ENCODE measurements at regions not wholly inside any gene's neighbourhood (a gene's known extent, or its start where the extent isn't known, plus 50 kb on each side); places are given as distances from the start of the nearest gene placed in this dataset.

GRCh38 chr3:158936530-158937113 is 134.8 kb downstream of the MFSD1 start:
- no peaks in the 10 kb centered on the region for H3K36me3 ChIP-seq (ENCODE audit: control insufficient read depth in 4 of 4, insufficient read depth in 4 of 4, low read length in 4 of 4)
- ATAC-seq (ENCODE audit: insufficient read depth, low FRiP score) = no peak
- no peak for TF ChIP-seq CTCF (IDR thresholded peaks at IDR 0.05; ENCODE audit: control extremely low read depth, extremely low read depth)
- no peak overlapping the region for H3K4me3 ChIP-seq
- no peak for DNase-seq
- 85 to 94% methylated on average over 12 of the region's 12 CpGs for WGBS, 2 donors
- H3K9ac ChIP-seq (ENCODE audit: insufficient read depth in 1 of 2, low read length in 2 of 2) = no peak overlapping the region
- H3K9me3 ChIP-seq (ENCODE audit: control insufficient read depth in 4 of 4, insufficient read depth in 3 of 4, low read length in 3 of 4) = no peaks in the 10 kb centered on the region
- no peaks in the 10 kb centered on the region for H3K27me3 ChIP-seq (ENCODE audit: control insufficient read depth in 3 of 3, insufficient read depth in 3 of 3, low read length in 2 of 3)
- H3K27ac ChIP-seq (ENCODE audit: low read depth in 1 of 2, low read length in 1 of 2) = no peak overlapping the region
- H3K4me1 ChIP-seq (ENCODE audit: control insufficient read depth in 5 of 5, insufficient read depth in 5 of 5, low read length in 5 of 5) = no peaks in the 10 kb centered on the region

- Histone ChIP-seq H3K9me3 (ENCODE audit: control insufficient read depth in 4 of 4, insufficient read depth in 3 of 4, low read length in 3 of 4) (peaks cover 0 to 4% (median 0%) of the 10 kb centered on the region in 4 donors), H3K4me1 (ENCODE audit: control insufficient read depth in 5 of 5, insufficient read depth in 5 of 5, low read length in 5 of 5) (peaks cover 0 to 2% (median 0%) of the 10 kb centered on the region in 5 donors), H3K4me3 (no peak overlapping the region), H3K27me3 (ENCODE audit: control insufficient read depth in 3 of 3, insufficient read depth in 3 of 3, low read length in 2 of 3) (no peaks in the 10 kb centered on the region), H3K9ac (ENCODE audit: insufficient read depth in 1 of 2, low read length in 2 of 2) (no peak overlapping the region), H3K27ac (ENCODE audit: low read depth in 1 of 2, low read length in 1 of 2) (no peak overlapping the region), H3K36me3 (ENCODE audit: control insufficient read depth in 4 of 4, insufficient read depth in 4 of 4, low read length in 4 of 4) (no peaks in the 10 kb centered on the region)
- no peak for TF ChIP-seq CTCF (IDR thresholded peaks at IDR 0.05; ENCODE audit: control extremely low read depth, extremely low read depth)
- DNase-seq (no peak), ATAC-seq (ENCODE audit: insufficient read depth, low FRiP score) (no peak)
- WGBS, 2 donors = 84 to 87% methylated on average over 8 of the region's 8 CpGs
Measured at GRCh38 chr3:158950178-158950901, 148.5 kb downstream of the MFSD1 start.

- DNase-seq = no peak
- no peak overlapping the region for H3K4me3 ChIP-seq
- WGBS, 2 donors = 89 to 94% methylated on average over 1 of the region's 1 CpG
- no peak for ATAC-seq (ENCODE audit: insufficient read depth, low FRiP score)
- H3K9me3 ChIP-seq (ENCODE audit: control insufficient read depth in 4 of 4, insufficient read depth in 3 of 4, low read length in 3 of 4) = peaks cover 0 to 4% (median 0%) of the 10 kb centered on the region in 4 donors
- H3K27me3 ChIP-seq (ENCODE audit: control insufficient read depth in 3 of 3, insufficient read depth in 3 of 3, low read length in 2 of 3) = no peaks in the 10 kb centered on the region
- H3K4me1 ChIP-seq (ENCODE audit: control insufficient read depth in 5 of 5, insufficient read depth in 5 of 5, low read length in 5 of 5) = peaks cover 0 to 2% (median 0%) of the 10 kb centered on the region in 5 donors
- H3K9ac ChIP-seq (ENCODE audit: insufficient read depth in 1 of 2, low read length in 2 of 2) = no peak overlapping the region
- H3K36me3 ChIP-seq (ENCODE audit: control insufficient read depth in 4 of 4, insufficient read depth in 4 of 4, low read length in 4 of 4) = no peaks in the 10 kb centered on the region
- no peak overlapping the region for H3K27ac ChIP-seq (ENCODE audit: low read depth in 1 of 2, low read length in 1 of 2)
- TF ChIP-seq CTCF (IDR thresholded peaks at IDR 0.05; ENCODE audit: control extremely low read depth, extremely low read depth) = no peak
Measured at GRCh38 chr3:158953131-158953530, 151.3 kb downstream of the MFSD1 start.
